ENCODE measurements at regions not wholly inside any gene's neighbourhood (a gene's known extent, or its start where the extent isn't known, plus 50 kb on each side); places are given as distances from the start of the nearest gene placed in this dataset.

- intact Hi-C loops (cut with micrococcal nuclease), result no loop called here
- Mint-ChIP-seq H3K9me3 (peaks cover 7 to 19% (median 18%) of the 10 kb centered on the region in 7 donors), H3K27ac (no peak overlapping the region), H3K4me3 (no peak overlapping the region), H3K27me3 (ENCODE audit: low read depth in 3 of 3) (peaks cover 0 to 4% (median 1%) of the 10 kb centered on the region in 3 donors), H3K4me1 (no peaks in the 10 kb centered on the region), H3K36me3 (no peaks in the 10 kb centered on the region)
- no peak for DNase-seq
- Histone ChIP-seq H3K9ac (ENCODE audit: insufficient read depth, low read length, poor library complexity, severe bottlenecking) (no peak overlapping the region), H3K27ac (ENCODE audit: low read depth in 1 of 2, low read length in 2 of 2) (no peak overlapping the region), H3K4me1 (ENCODE audit: control insufficient read depth in 1 of 2, insufficient read depth in 2 of 2, low read length in 2 of 2) (no peaks in the 10 kb centered on the region), H4K20me1 (ENCODE audit: insufficient read depth, low read length) (no peaks in the 10 kb centered on the region), H3K79me2 (ENCODE audit: insufficient read depth, low read length) (no peaks in the 10 kb centered on the region), H3K9me3 (replicated peaks in 1 of 2; ENCODE audit: control insufficient read depth in 1 of 2, insufficient read depth in 1 of 2, low read length in 2 of 2) (peaks cover 7 to 10% of the 10 kb centered on the region in 2 donors), H3K36me3 (replicated peaks in 1 of 2; ENCODE audit: control insufficient read depth in 1 of 2, insufficient read depth in 2 of 2, low read length in 2 of 2) (no peaks in the 10 kb centered on the region), H2AFZ (ENCODE audit: insufficient read depth, low read depth, low read length, poor library complexity, severe bottlenecking) (no peak overlapping the region), H3K4me3 (replicated peaks in 1 of 3; ENCODE audit: low read depth in 2 of 3, low read length in 3 of 3) (no peak overlapping the region), H3K4me2 (replicated peaks; ENCODE audit: extremely low read depth, low read length, poor library complexity, severe bottlenecking) (no peak overlapping the region), H3K27me3 (ENCODE audit: control insufficient read depth in 2 of 2, insufficient read depth in 2 of 2, low read length in 2 of 2) (no peaks in the 10 kb centered on the region)
- TF ChIP-seq CTCF (IDR thresholded peaks at IDR 0.05), result no peak
Observed at GRCh38 chr10:16360425-16360824, 76.4 kb upstream of the PTER start.

GRCh38 chr10:16361086-16361485 lies 75.7 kb upstream of the PTER start:
- Histone ChIP-seq H3K4me1 (ENCODE audit: control insufficient read depth in 1 of 2, insufficient read depth in 2 of 2, low read length in 2 of 2) (no peaks in the 10 kb centered on the region), H3K4me3 (replicated peaks in 1 of 3; ENCODE audit: low read depth in 2 of 3, low read length in 3 of 3) (no peak overlapping the region), H3K79me2 (ENCODE audit: insufficient read depth, low read length) (no peaks in the 10 kb centered on the region), H3K27me3 (ENCODE audit: control insufficient read depth in 2 of 2, insufficient read depth in 2 of 2, low read length in 2 of 2) (no peaks in the 10 kb centered on the region), H3K9ac (ENCODE audit: insufficient read depth, low read length, poor library complexity, severe bottlenecking) (no peak overlapping the region), H3K27ac (ENCODE audit: low read depth in 1 of 2, low read length in 2 of 2) (no peak overlapping the region), H3K4me2 (replicated peaks; ENCODE audit: extremely low read depth, low read length, poor library complexity, severe bottlenecking) (no peak overlapping the region), H3K36me3 (replicated peaks in 1 of 2; ENCODE audit: control insufficient read depth in 1 of 2, insufficient read depth in 2 of 2, low read length in 2 of 2) (no peaks in the 10 kb centered on the region), H4K20me1 (ENCODE audit: insufficient read depth, low read length) (no peaks in the 10 kb centered on the region), H2AFZ (ENCODE audit: insufficient read depth, low read depth, low read length, poor library complexity, severe bottlenecking) (no peak overlapping the region), H3K9me3 (replicated peaks in 1 of 2; ENCODE audit: control insufficient read depth in 1 of 2, insufficient read depth in 1 of 2, low read length in 2 of 2) (peaks cover 7 to 10% of the 10 kb centered on the region in 2 donors)
- WGBS (ENCODE audit: insufficient coverage), result 100% methylated on average over 1 of the region's 3 CpGs
- Mint-ChIP-seq H3K9me3 (peaks cover 7 to 19% (median 18%) of the 10 kb centered on the region in 7 donors), H3K27ac (no peak overlapping the region), H3K4me3 (no peak overlapping the region), H3K27me3 (ENCODE audit: low read depth in 3 of 3) (peaks cover 0 to 4% (median 1%) of the 10 kb centered on the region in 3 donors), H3K36me3 (no peaks in the 10 kb centered on the region), H3K4me1 (no peaks in the 10 kb centered on the region)
- intact Hi-C loops (cut with micrococcal nuclease), result no loop called here
- DNase-seq, result no peak
- no peak for TF ChIP-seq CTCF (IDR thresholded peaks at IDR 0.05)

Data from CD14-positive monocyte (primary cell).